GM15510 (cell line): ENCODE measurements at regions not wholly inside any gene's neighbourhood (a gene's known extent, or its start where the extent isn't known, plus 50 kb on each side); places are given as distances from the start of the nearest gene placed in this dataset.

Experiments used
- POLR2A ChIP-seq: IDR thresholded peaks from 3 replicates; pipeline ENCODE4 v1.6.1; 2011; ENCODE audit warnings: borderline replicate concordance; ENCODE audit not compliant: insufficient read length; ENCODE audit errors: extremely low read depth

GRCh38 chr9:129432297-129433154, 188.4 kb downstream of the C9orf50 start:
- TF ChIP-seq POLR2A, result no peak

GRCh38 chr9:129430940-129431643, 189.8 kb downstream of the C9orf50 start:
- no peak for TF ChIP-seq POLR2A

GRCh38 chr9:129428864-129429577, 191.9 kb downstream of the C9orf50 start:
- no peak for TF ChIP-seq POLR2A

- no peak for TF ChIP-seq POLR2A
These were observed 193.8 kb downstream of the C9orf50 start for GRCh38 chr9:129427149-129427548.

- TF ChIP-seq POLR2A, result no peak
These were observed 197.7 kb downstream of the C9orf50 start for GRCh38 chr9:129423216-129423615.

GRCh38 chr9:129422843-129423192, 198.1 kb downstream of the C9orf50 start:
- no peak for TF ChIP-seq POLR2A

GRCh38 chr9:129422032-129422842, 198.7 kb downstream of the C9orf50 start:
- no peak for TF ChIP-seq POLR2A

- TF ChIP-seq POLR2A, result no peak
These were observed 199.5 kb downstream of the C9orf50 start for GRCh38 chr9:129421371-129421770.

GRCh38 chr9:129420721-129421120, 200.2 kb downstream of the C9orf50 start:
- TF ChIP-seq POLR2A, result no peak

GRCh38 chr9:129419382-129419899, 201.5 kb downstream of the C9orf50 start:
- TF ChIP-seq POLR2A, result no peak

- no peak for TF ChIP-seq POLR2A
These were observed 202.4 kb downstream of the C9orf50 start for GRCh38 chr9:129418451-129418850.

GRCh38 chr9:129416821-129417539, 203.9 kb downstream of the C9orf50 start:
- TF ChIP-seq POLR2A, result no peak

- no peak for TF ChIP-seq POLR2A
These were observed 204.8 kb downstream of the C9orf50 start for GRCh38 chr9:129415942-129416651.

GRCh38 chr9:129414993-129415941, 205.6 kb downstream of the C9orf50 start:
- TF ChIP-seq POLR2A, result no peak
